Pons (tissue), 1 donor: ENCODE measurements at regions not wholly inside any gene's neighbourhood (a gene's known extent, or its start where the extent isn't known, plus 50 kb on each side); places are given as distances from the start of the nearest gene placed in this dataset.
A peak's percentile ranks its signal among the peaks of the same experiment; 100 is the strongest.

Experiments used
- DNase-seq: peaks from one replicate; pipeline ENCODE4 v3.0.0-alpha.2; 2016; ENCODE audit warnings: low spot score

GRCh38 chr2:43171789-43172188 is 54.6 kb downstream of the ZFP36L2 start:
- peak; percentile 41 for DNase-seq

- no peak for DNase-seq
Measured at GRCh38 chr2:43170405-43171105, 55.9 kb downstream of the ZFP36L2 start.

- DNase-seq: no peak
Measured at GRCh38 chr2:43169987-43170386, 56.4 kb downstream of the ZFP36L2 start.

DNA sequence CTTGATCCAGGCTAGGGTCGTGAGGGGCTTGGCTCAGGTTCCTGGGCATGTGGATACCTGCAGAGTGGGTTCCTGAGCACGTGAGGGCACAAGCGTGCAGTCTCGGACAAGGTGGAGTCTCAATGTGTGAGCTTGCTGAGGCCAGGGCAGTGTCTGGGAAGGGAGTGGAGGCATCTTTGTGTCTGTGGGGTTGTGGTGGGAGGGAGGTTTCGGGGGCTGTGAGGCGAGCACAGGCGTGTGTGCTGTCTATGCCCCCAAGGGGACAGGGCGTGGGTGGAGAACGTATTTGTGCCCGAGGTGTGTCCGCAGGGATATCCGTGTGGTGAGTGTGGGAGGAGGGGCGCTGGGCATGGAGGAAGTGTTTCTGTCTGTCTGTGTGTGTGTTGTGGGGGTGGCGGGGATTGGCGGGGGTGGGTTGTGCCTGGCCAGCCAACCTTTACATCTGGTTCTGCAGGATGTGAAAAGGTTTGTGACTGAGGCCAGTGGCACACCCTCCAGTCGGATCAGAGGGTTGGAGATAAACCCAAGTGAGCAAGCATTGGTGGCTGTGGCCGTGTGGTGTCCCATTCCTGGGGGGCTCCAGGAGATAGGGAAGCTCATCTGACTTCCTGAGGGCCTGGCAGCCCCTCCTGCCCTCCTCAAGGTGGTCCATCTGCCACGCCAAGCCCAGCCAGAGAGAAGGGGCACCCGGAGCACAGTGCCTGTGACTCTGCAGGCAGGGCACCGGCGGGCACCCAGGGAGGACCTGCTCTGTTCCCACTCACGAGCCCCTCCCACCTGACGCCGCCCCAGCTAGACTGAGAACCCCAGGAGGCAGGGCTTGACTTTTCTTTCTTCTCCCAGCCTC is 57.1 kb downstream of the ZFP36L2 start:
- no peak for DNase-seq

DNA sequence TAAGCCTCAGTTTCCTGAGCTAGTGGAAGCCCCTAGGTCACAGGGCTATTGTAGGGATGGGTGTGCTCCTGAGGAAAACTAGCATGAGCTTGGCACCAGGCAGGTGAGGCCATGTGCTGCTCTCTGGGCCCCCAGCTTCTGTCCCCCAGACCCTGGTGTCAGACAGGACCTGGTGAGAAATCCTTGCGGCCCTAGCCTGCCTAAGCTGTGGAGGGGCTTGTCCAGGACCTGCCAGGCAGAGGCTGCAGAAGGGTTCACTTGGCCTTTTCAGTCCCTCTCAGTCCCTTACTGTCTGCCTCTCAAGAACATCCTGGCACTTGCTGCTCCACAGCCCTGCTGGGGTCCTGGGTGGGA is 58.4 kb downstream of the ZFP36L2 start:
- DNase-seq: no peak

- no peak for DNase-seq
Measured at GRCh38 chr2:43165378-43166069, 60.9 kb downstream of the ZFP36L2 start.

- no peak for DNase-seq
Measured at GRCh38 chr2:43164686-43165085, 61.7 kb downstream of the ZFP36L2 start.

DNA sequence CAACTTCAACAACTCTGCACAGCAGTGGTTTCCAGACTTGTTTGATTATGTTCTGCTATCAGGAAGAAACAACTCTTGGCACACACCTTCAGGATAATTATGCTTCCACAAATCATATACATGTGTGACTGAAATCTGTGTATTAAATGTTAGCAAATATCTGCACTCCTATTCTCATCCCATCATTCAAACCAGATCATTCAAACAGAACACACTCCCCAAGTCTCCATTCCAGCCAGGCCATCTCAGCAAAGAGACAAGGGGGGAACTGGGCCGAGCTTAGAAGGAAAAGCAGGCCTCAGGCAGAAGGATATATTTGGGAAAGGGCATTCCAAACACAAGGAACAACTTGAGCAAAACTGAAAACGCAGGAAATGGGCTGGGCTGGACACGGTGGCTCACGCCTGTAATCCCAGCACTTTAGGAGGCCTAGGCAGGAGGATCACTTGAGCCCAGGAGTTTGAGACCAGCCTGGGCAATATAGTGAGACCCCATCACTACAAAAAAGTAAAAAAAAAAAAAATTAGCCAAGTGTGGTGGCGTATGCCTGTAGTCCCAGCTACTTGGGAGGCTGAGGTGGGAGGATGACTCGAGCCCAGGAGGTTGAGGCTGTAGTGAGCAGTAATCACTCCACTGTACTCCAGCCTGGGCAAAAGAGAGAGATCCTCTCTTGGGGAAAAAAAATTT is 62.7 kb downstream of the ZFP36L2 start:
- DNase-seq: no peak

GRCh38 chr2:43162511-43162776 is 64.0 kb downstream of the ZFP36L2 start:
- DNase-seq: no peak

- no peak for DNase-seq
Measured at GRCh38 chr2:43161650-43162510, 64.5 kb downstream of the ZFP36L2 start.

- no peak for DNase-seq
Measured at GRCh38 chr2:43160778-43161177, 65.6 kb downstream of the ZFP36L2 start.

DNA sequence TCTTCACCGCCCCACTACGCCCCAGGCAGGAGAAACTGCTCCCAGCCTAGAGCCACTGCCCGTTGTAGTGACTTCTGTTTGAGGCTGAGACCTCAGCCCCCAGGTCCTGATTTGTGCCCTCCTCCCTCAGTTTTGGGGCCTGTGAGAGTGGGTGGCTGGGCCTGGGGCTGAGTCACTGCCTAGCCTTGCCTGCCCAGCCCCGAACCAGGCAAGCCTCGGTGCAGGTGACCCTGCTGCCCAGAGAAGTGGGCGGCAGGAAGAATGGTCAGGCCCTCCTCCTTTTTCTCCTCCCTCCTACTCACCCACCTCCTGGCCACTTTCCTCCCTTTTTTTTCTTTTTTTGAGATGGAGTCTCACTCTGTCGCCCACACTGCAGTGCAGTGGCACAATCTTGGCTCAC is 66.6 kb downstream of the ZFP36L2 start:
- no peak for DNase-seq

- DNase-seq: peak; percentile 31
Measured at GRCh38 chr2:43158259-43158880, 68.0 kb downstream of the ZFP36L2 start.

DNA sequence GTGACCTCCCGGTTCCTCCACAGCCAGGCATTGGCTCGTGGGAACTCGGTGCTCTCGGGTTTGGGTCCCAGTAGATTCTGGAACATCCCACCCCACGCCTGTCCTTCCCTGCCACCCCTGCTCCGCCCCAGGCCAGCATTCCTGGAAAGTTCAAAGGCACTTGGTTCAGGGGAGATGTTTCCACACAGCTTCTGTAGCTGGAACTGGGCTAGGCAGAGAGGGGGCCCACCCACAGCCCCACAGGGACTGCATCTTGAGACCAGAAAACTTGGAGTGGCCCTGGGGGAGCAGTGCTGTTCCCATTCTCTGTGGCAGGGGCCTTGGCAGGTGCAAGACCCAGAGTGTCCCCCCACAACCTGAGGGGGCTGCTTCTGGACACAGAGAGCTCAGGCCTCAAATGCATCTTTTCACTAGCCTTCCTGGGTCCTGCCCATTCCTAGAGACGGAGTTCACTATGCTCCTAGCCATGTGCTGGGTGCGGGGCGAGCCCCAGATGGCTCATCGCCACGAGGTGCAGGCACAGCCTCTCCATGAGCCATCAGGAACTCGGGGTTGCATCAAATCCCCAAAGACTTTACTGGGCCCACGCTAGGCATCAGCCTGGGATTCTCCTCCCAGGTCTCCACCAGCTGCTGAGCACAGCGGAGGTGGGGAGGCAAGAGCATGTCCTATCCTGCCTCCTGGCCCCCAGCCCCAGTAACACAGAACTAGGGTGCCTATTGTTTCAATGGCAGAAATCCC is 68.7 kb downstream of the ZFP36L2 start:
- no peak for DNase-seq

GRCh38 chr2:43155851-43156411 is 70.5 kb downstream of the ZFP36L2 start:
- DNase-seq: no peak

GRCh38 chr2:43154685-43155084 is 71.7 kb downstream of the ZFP36L2 start:
- DNase-seq: no peak

DNA sequence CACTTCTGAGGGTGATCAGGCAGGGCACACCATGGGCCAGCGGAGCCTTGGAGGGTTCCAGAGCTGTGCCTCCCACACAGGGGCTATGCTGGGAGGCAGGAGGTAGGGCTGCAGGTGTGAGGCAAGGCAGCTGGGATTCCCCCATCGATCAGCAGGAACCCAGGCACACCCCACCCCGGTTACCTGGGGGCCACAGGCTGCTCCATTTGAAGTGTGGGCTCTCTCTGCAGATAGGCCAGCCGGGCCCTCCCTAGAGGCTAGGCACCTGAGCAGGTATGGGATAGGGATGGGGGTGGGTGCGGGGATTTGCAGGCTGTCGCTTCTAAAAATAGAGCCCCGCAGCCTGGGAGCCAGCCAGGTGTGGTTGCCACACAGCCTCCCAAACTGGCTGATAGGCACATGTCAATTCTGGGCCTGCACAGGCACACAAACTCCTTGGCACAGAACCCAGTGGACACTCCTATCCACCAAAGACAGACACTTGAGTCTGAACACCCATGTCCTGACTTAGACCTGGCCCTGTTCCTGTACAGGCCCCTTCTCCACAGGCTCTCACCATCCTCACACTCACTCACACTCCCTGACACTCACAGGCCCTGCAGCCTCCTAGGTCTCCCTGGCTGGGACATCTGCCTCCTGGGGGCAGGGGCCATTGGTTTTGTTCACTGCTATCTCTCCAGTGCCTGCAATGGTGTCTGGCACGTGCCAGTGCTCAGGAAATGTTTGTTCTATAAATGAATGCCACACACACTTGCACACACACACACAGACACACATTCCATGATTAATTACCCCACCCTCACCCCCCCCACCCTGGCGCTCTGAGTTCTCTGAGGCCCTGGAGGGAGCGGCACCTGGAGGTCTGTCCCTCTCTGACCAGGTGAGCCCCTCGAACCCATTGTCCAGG is 73.4 kb downstream of the ZFP36L2 start:
- no peak for DNase-seq

- DNase-seq: no peak
Measured at GRCh38 chr2:43152186-43152585, 74.2 kb downstream of the ZFP36L2 start.

DNA sequence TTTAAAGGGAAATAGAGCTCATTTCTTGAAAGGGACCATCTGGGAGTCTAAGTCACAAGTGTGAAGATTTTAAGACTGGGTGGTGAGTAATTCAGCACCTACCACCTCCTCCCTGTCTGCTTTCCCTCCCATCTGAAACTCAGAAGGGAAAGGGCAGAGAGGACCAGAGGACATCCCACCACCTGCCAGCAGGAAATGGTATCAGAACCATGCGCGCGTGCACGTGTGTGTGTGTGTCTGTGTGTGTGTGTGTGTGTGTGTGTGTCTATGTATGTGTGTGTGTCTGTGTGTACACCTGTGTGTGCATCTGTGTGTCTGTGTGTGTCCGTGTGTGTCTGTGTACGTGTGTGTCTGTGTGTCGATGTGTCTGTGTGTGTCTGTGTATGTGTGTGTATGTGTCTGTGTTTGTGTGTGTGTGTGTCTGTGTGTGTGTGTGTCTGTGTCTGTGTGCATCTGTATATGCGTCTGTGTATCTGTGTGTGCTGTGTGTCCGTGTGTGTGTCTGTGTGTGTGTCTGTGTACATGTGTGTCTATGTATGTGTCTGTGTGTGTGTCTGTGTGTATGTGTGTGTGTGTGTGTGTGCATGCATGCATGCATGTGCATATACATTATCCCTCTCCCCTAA is 76.8 kb downstream of the ZFP36L2 start:
- DNase-seq: no peak
